Activated CD4-positive, alpha-beta T cell treated with anti-CD3 and anti-CD28 coated beads for 4 hours (primary cell): ENCODE measurements at regions not wholly inside any gene's neighbourhood (a gene's known extent, or its start where the extent isn't known, plus 50 kb on each side); places are given as distances from the start of the nearest gene placed in this dataset.
"Not testable (repeated sequence)": the region's sequence is repeated elsewhere in the genome, so short reads cannot be mapped to it uniquely, and the experiment has no call there.

Experiments
- DNase-seq, 2 donors: peaks; one replicate each; pipeline ENCODE4 v3.0.0-alpha.2; 2020

GRCh38 chr2:133988316-133988891, 265.5 kb upstream of the MGAT5 start:
- no peak for DNase-seq

- no peak for DNase-seq
Measured at GRCh38 chr2:133991606-133992168, 262.2 kb upstream of the MGAT5 start.

- no peak for DNase-seq
Measured at GRCh38 chr2:133992454-133992853, 261.4 kb upstream of the MGAT5 start.

GRCh38 chr2:133993160-133993559, 260.7 kb upstream of the MGAT5 start:
- DNase-seq, result no peak

GRCh38 chr2:133998726-133999125, 255.1 kb upstream of the MGAT5 start:
- DNase-seq, result not testable (repeated sequence)

- DNase-seq, result no peak
Measured at GRCh38 chr2:134002391-134002790, 251.5 kb upstream of the MGAT5 start.

GRCh38 chr2:134002921-134003320, 251.0 kb upstream of the MGAT5 start:
- DNase-seq, result no peak

GRCh38 chr2:134004467-134004866, 249.4 kb upstream of the MGAT5 start:
- DNase-seq, result no peak

- no peak for DNase-seq
Measured at GRCh38 chr2:134008837-134009236, 245.0 kb upstream of the MGAT5 start.

- DNase-seq, result no peak
Measured at GRCh38 chr2:134009440-134009839, 244.4 kb upstream of the MGAT5 start.

- DNase-seq, result not testable (repeated sequence)
Measured at GRCh38 chr2:134009906-134010305, 244.0 kb upstream of the MGAT5 start.

- DNase-seq, result no peak
Measured at GRCh38 chr2:134011936-134012586, 241.8 kb upstream of the MGAT5 start.

GRCh38 chr2:134014196-134014960, 239.5 kb upstream of the MGAT5 start:
- DNase-seq, result no peak

GRCh38 chr2:134019871-134020270, 234.0 kb upstream of the MGAT5 start:
- no peak for DNase-seq

GRCh38 chr2:134020608-134021007, 233.3 kb upstream of the MGAT5 start:
- no peak for DNase-seq

- no peak for DNase-seq
Measured at GRCh38 chr2:134021830-134022524, 231.9 kb upstream of the MGAT5 start.

GRCh38 chr2:134023854-134024253, 230.0 kb upstream of the MGAT5 start:
- no peak for DNase-seq

- DNase-seq, result no peak
Measured at GRCh38 chr2:134027980-134028379, 225.9 kb upstream of the MGAT5 start.

- DNase-seq, result no peak
Measured at GRCh38 chr2:134029418-134029817, 224.5 kb upstream of the MGAT5 start.

GRCh38 chr2:134031539-134031938, 222.3 kb upstream of the MGAT5 start:
- DNase-seq, result no peak

GRCh38 chr2:134035605-134036370, 218.1 kb upstream of the MGAT5 start:
- no peak for DNase-seq

- DNase-seq, result no peak
Measured at GRCh38 chr2:134039912-134040581, 213.8 kb upstream of the MGAT5 start.
